ENCODE measurements at regions not wholly inside any gene's neighbourhood (a gene's known extent, or its start where the extent isn't known, plus 50 kb on each side); places are given as distances from the start of the nearest gene placed in this dataset.

DNA sequence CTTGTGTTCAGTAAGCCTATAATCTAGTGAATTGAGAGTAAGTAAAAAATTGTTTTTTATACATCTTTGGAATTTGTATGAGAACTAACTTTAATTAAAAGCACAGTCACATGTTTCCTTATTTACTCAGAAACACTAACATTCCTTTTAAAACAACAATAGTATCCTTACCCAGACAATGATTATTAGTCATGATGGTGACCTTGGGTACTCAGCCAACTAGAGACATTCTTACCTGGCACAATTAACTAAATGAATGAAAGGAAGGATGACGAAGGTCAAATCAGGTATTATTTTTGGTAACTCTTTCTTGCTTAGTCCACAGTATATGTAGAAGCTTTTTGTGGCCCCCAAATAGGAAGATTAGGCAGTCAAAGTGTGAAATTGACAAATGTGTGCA is 901.0 kb downstream of the FAT4 start:
- H3K27me3 ChIP-seq (replicated peaks; ENCODE audit: insufficient read depth, low read length), result no peaks in the 10 kb centered on the region
- H3K9ac ChIP-seq (ENCODE audit: low read length), result no peak overlapping the region
- TF ChIP-seq, protein P1, sequence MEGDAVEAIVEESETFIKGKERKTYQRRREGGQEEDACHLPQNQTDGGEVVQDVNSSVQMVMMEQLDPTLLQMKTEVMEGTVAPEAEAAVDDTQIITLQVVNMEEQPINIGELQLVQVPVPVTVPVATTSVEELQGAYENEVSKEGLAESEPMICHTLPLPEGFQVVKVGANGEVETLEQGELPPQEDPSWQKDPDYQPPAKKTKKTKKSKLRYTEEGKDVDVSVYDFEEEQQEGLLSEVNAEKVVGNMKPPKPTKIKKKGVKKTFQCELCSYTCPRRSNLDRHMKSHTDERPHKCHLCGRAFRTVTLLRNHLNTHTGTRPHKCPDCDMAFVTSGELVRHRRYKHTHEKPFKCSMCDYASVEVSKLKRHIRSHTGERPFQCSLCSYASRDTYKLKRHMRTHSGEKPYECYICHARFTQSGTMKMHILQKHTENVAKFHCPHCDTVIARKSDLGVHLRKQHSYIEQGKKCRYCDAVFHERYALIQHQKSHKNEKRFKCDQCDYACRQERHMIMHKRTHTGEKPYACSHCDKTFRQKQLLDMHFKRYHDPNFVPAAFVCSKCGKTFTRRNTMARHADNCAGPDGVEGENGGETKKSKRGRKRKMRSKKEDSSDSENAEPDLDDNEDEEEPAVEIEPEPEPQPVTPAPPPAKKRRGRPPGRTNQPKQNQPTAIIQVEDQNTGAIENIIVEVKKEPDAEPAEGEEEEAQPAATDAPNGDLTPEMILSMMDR (IDR thresholded peaks at IDR 0.05; ENCODE audit: low read length), result no peak
- TF ChIP-seq EZH2 (optimal IDR thresholded peaks at IDR 0.05; ENCODE audit: low read depth, low read length) (no peak), EZH2phosphoT487 (IDR thresholded peaks at IDR 0.05; ENCODE audit: low read length) (no peak)
- H3F3A ChIP-seq (ENCODE audit: insufficient read depth, low read length), result peaks cover 6% of the 10 kb centered on the region; the same call in 1 of the 2 replicates
- DNase-seq, result no peak
- no peaks in the 10 kb centered on the region for H4K20me1 ChIP-seq (ENCODE audit: insufficient read depth, low read length)
- no peak overlapping the region for H3K27ac ChIP-seq (ENCODE audit: low read length)
- H3K4me3 ChIP-seq (ENCODE audit: low read length), result no peak overlapping the region
- H3K79me2 ChIP-seq (ENCODE audit: low read length), result no peaks in the 10 kb centered on the region
- no peaks in the 10 kb centered on the region for H3K36me3 ChIP-seq (replicated peaks; ENCODE audit: insufficient read depth, low read length)
- H3K9me3 ChIP-seq (replicated peaks; ENCODE audit: insufficient read depth, low read length), result no peaks in the 10 kb centered on the region
- no peak overlapping the region for H3K4me2 ChIP-seq (ENCODE audit: low read depth, low read length)
- H2AFZ ChIP-seq (ENCODE audit: low read length), result no peak overlapping the region
- peaks cover 11% of the 10 kb centered on the region; the same call in 1 of the 2 replicates for H3K4me1 ChIP-seq (ENCODE audit: low read length)
- H3K9me2 ChIP-seq (replicated peaks; ENCODE audit: insufficient read depth, low read length), result no peaks in the 10 kb centered on the region

DNA sequence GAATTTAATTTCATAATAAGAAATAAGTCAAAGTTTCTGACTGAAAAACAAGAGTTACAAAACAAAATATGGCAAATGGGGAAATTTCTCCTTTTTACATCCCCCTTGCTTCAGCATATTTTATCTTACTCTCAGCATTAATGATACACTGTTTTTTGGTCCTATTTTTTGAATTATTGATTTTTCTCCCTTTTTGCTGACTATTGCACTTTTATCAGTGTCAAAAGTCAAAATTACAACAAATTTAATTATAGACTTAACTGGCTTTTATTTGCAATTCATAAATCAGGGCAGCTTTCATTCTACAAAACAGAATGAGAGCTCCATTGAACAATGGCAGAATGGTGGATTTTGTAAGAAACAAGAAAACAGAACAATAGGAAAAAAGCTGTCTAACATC is 901.9 kb downstream of the FAT4 start:
- H3K27ac ChIP-seq (ENCODE audit: low read length), result no peak overlapping the region
- H3K9me2 ChIP-seq (replicated peaks; ENCODE audit: insufficient read depth, low read length), result no peaks in the 10 kb centered on the region
- no peaks in the 10 kb centered on the region for H3K36me3 ChIP-seq (replicated peaks; ENCODE audit: insufficient read depth, low read length)
- no peak for DNase-seq
- no peak overlapping the region for H3K9ac ChIP-seq (ENCODE audit: low read length)
- TF ChIP-seq, protein P1 (IDR thresholded peaks at IDR 0.05; ENCODE audit: low read length), result no peak
- TF ChIP-seq EZH2 (optimal IDR thresholded peaks at IDR 0.05; ENCODE audit: low read depth, low read length), result no peak
- peaks cover 6% of the 10 kb centered on the region; the same call in 1 of the 2 replicates for H3F3A ChIP-seq (ENCODE audit: insufficient read depth, low read length)
- no peak overlapping the region for H2AFZ ChIP-seq (ENCODE audit: low read length)
- no peak overlapping the region for H3K4me3 ChIP-seq (ENCODE audit: low read length)
- no peaks in the 10 kb centered on the region for H3K9me3 ChIP-seq (replicated peaks; ENCODE audit: insufficient read depth, low read length)
- peaks cover 11% of the 10 kb centered on the region; the same call in 1 of the 2 replicates for H3K4me1 ChIP-seq (ENCODE audit: low read length)
- no peaks in the 10 kb centered on the region for H4K20me1 ChIP-seq (ENCODE audit: insufficient read depth, low read length)
- H3K79me2 ChIP-seq (ENCODE audit: low read length), result no peaks in the 10 kb centered on the region
- no peak overlapping the region for H3K4me2 ChIP-seq (ENCODE audit: low read depth, low read length)
- no peaks in the 10 kb centered on the region for H3K27me3 ChIP-seq (replicated peaks; ENCODE audit: insufficient read depth, low read length)

DNA sequence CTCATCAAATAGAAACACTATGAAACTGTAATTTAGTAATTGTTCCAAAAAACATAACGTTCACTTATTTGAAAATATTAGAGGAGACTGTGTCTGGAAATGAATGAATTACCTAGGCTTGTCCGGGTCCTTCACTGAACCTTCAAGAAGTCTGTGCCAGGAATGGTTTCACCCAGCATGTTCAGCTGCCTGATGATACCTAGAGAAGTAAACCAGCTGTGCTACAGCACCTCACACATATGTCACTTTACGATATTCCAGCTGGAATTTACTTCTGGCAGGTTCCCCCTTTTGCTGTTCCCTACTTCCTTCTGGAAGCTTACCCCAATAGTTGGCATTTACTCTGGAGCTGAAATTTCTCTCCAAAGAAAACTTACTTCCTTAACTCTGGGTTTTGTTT is 906.5 kb downstream of the FAT4 start:
- no peak for DNase-seq
- H3K9me3 ChIP-seq (replicated peaks; ENCODE audit: insufficient read depth, low read length), result no peaks in the 10 kb centered on the region
- no peak overlapping the region for H3K27ac ChIP-seq (ENCODE audit: low read length)
- H3K79me2 ChIP-seq (ENCODE audit: low read length), result no peaks in the 10 kb centered on the region
- no peak overlapping the region for H3K4me2 ChIP-seq (ENCODE audit: low read depth, low read length)
- no peaks in the 10 kb centered on the region for H3K27me3 ChIP-seq (replicated peaks; ENCODE audit: insufficient read depth, low read length)
- no peaks in the 10 kb centered on the region for H3K9me2 ChIP-seq (replicated peaks; ENCODE audit: insufficient read depth, low read length)
- no peaks in the 10 kb centered on the region for H3F3A ChIP-seq (ENCODE audit: insufficient read depth, low read length)
- H3K9ac ChIP-seq (ENCODE audit: low read length), result no peak overlapping the region
- H2AFZ ChIP-seq (ENCODE audit: low read length), result no peak overlapping the region
- TF ChIP-seq EZH2 (optimal IDR thresholded peaks at IDR 0.05; ENCODE audit: low read depth, low read length), result no peak
- TF ChIP-seq, protein P1 (IDR thresholded peaks at IDR 0.05; ENCODE audit: low read length), result no peak
- no peak for TF ChIP-seq EZH2phosphoT487 (IDR thresholded peaks at IDR 0.05; ENCODE audit: low read length)
- no peaks in the 10 kb centered on the region for H3K36me3 ChIP-seq (replicated peaks; ENCODE audit: insufficient read depth, low read length)
- H3K4me3 ChIP-seq (ENCODE audit: low read length), result no peak overlapping the region
- H3K4me1 ChIP-seq (ENCODE audit: low read length), result no peaks in the 10 kb centered on the region
- no peaks in the 10 kb centered on the region for H4K20me1 ChIP-seq (ENCODE audit: insufficient read depth, low read length)
